HEK293T (cell line): ENCODE measurements at regions not wholly inside any gene's neighbourhood (a gene's known extent, or its start where the extent isn't known, plus 50 kb on each side); places are given as distances from the start of the nearest gene placed in this dataset.
"Not testable (repeated sequence)": the region's sequence is repeated elsewhere in the genome, so short reads cannot be mapped to it uniquely, and the experiment has no call there.

Experiments used
- CTCF ChIA-PET: fragments of 350-600 bp; formaldehyde crosslinking; extraction: SDS; loops from one replicate; lab custom pipeline; 2021; ENCODE audit warnings: antibody characterized with exemption, inconsistent platforms; lab: Yijun Ruan, JAX
- POLR2A ChIA-PET: fragments of 350-600 bp; formaldehyde crosslinking; extraction: SDS; loops from one replicate; lab custom pipeline; 2020; ENCODE audit warnings: antibody characterized with exemption, inconsistent platforms; lab: Yijun Ruan, JAX
- DNase-seq: peaks from one replicate; pipeline ENCODE4 v3.0.0; 2012; ENCODE audit warnings: mixed read lengths; ENCODE audit errors: extremely low spot score
- ARNT ChIP-seq: fragments of 450-650 bp; IDR thresholded peaks from 2 replicates; pipeline ENCODE4 v1.6.1; 2017; ENCODE audit warnings: mild to moderate bottlenecking
- BHLHE40 ChIP-seq: fragments of 450-650 bp; IDR thresholded peaks from 2 replicates; pipeline ENCODE4 v1.6.1; 2016; ENCODE audit warnings: mild to moderate bottlenecking, moderate library complexity, borderline replicate concordance
- CTBP1 ChIP-seq: fragments of 450-650 bp; IDR thresholded peaks from 2 replicates; pipeline ENCODE4 v1.6.1; 2016; ENCODE audit warnings: borderline replicate concordance
- ELF4 ChIP-seq: fragments of 450-650 bp; IDR thresholded peaks from 2 replicates; pipeline ENCODE4 v1.6.1; 2017; ENCODE audit warnings: antibody characterized with exemption
- FOXA1 ChIP-seq: fragments of 450-650 bp; IDR thresholded peaks from 2 replicates; pipeline ENCODE4 v1.6.1; 2016; ENCODE audit warnings: mild to moderate bottlenecking
- FOXK2 ChIP-seq: fragments of 450-650 bp; IDR thresholded peaks from 2 replicates; pipeline ENCODE4 v1.6.1; 2016; ENCODE audit warnings: mild to moderate bottlenecking
- FOXM1 ChIP-seq: fragments of 450-650 bp; IDR thresholded peaks from 2 replicates; pipeline ENCODE4 v1.6.1; 2017; ENCODE audit warnings: mild to moderate bottlenecking, borderline replicate concordance
- HDGF ChIP-seq: fragments of 450-650 bp; IDR thresholded peaks from 2 replicates; pipeline ENCODE4 v1.6.1; 2017; ENCODE audit warnings: antibody characterized with exemption, borderline replicate concordance
- L3MBTL2 ChIP-seq: fragments of 450-650 bp; conservative IDR thresholded peaks from 2 replicates; pipeline ENCODE4 v1.6.1; 2016; ENCODE audit warnings: mild to moderate bottlenecking
- LEF1 ChIP-seq: fragments of 450-650 bp; IDR thresholded peaks from 2 replicates; pipeline ENCODE4 v1.6.1; 2017; ENCODE audit warnings: mild to moderate bottlenecking, borderline replicate concordance
- NFRKB ChIP-seq: fragments of 450-650 bp; IDR thresholded peaks from 2 replicates; pipeline ENCODE4 v1.6.1; 2016; ENCODE audit warnings: mild to moderate bottlenecking, moderate library complexity
- SP1 ChIP-seq: fragments of 450-650 bp; IDR thresholded peaks from 2 replicates; pipeline ENCODE4 v1.6.1; 2017
- SUZ12 ChIP-seq: fragments of 450-650 bp; IDR thresholded peaks from 2 replicates; pipeline ENCODE4 v1.6.1; 2016; ENCODE audit warnings: mild to moderate bottlenecking
- TARDBP ChIP-seq: fragments of 450-650 bp; IDR thresholded peaks from 2 replicates; pipeline ENCODE4 v1.6.1; 2016
- ZNF384 ChIP-seq: fragments of 450-650 bp; IDR thresholded peaks from 2 replicates; pipeline ENCODE4 v1.6.1; 2016
- TF ChIP-seq, protein P1 (sequence below): fragments of 450-650 bp; IDR thresholded peaks from 2 replicates; pipeline ENCODE4 v1.6.1; 2016

DNA sequence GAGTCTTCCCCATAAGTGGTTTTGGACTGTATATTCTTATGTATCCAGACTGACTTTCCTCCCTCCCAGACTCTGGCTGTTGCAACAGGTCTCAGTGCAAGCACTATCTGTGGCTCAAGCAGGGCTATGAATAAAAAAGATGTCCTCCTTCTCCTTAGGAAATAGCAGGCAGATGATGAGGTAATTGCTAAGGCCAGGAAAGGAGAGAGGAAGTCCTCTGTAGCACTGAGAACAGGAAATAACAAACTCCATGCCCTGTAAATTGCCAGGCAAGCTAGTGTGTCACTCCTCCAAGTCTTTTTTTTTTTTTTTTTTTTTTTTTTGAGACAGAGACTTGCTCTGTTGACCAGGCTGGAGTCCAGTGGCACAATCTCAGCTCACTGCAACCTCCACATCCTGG is 900.1 kb downstream of the TYW1 start:
- TF ChIP-seq NFRKB = no peak
- TF ChIP-seq SP1 = no peak
- TF ChIP-seq FOXM1 = no peak
- ChIA-PET POLR2A (no interaction called here), CTCF (no interaction called here)
- DNase-seq = no peak

DNA sequence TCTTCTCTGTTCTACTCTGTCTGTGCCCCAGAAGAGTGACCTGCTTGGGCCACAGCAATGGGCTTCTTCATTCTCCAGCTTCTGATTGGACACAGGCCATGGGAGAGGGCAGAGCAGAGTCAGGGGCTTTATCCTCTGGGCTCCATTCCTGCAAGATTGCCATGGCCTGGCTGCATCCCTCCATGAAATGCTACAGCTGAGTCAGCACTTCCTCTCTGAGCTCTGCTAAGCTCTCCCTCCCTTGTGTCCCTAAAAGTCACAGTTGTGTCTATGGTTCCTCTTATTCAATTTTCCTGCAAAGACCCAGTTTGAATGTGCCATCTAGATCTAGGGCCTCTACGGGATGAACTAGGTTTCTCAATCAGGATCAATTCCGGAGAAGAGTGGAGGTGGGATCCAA is 903.8 kb downstream of the TYW1 start:
- ChIA-PET POLR2A (no interaction called here), CTCF (no interaction called here)
- no peak for DNase-seq
- no peak for TF ChIP-seq BHLHE40
- no peak for TF ChIP-seq TARDBP
- TF ChIP-seq HDGF = no peak
- TF ChIP-seq SUZ12 = no peak
- no peak for TF ChIP-seq FOXA1
- no peak for TF ChIP-seq ELF4
- no peak for TF ChIP-seq ARNT

DNA sequence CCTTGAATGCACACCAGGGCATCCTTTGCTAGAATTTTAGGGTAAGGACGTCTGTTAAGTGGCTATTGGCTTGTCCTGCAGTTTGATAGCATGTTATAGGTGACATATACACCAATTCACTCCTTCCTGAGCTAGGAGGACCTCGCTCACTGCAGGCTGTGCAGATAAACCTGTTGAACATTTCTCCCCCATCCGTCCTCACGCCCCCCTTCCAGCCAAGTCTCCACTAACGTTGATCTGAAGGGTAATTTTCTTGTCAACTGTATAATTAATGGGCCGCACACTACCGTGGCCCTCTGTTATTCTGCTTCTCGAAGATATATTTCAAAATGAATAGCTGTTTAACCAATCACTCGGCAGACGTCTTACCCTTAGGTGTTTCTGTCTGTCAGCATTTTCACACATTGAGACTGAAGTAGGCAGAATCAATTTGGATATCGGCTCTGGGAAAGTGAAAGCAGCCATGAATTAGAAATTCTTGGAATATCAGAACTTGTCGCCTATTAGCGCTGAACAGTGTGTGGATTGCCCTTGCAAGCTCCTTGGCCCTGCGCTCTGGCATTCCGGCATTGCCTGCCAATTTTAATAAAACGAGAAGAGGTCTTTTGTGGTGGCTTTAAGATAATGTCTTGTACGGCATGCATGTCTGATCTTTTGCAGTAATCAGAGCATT is 905.3 kb downstream of the TYW1 start:
- ChIA-PET POLR2A (no interaction called here), CTCF (no interaction called here)
- no peak for DNase-seq
- TF ChIP-seq TARDBP = no peak
- TF ChIP-seq, protein P1, sequence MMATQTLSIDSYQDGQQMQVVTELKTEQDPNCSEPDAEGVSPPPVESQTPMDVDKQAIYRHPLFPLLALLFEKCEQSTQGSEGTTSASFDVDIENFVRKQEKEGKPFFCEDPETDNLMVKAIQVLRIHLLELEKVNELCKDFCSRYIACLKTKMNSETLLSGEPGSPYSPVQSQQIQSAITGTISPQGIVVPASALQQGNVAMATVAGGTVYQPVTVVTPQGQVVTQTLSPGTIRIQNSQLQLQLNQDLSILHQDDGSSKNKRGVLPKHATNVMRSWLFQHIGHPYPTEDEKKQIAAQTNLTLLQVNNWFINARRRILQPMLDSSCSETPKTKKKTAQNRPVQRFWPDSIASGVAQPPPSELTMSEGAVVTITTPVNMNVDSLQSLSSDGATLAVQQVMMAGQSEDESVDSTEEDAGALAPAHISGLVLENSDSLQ = no peak
- TF ChIP-seq CTBP1 = no peak
- TF ChIP-seq FOXK2 = no peak
- no peak for TF ChIP-seq SP1
- no peak for TF ChIP-seq NFRKB
- TF ChIP-seq ARNT = no peak
- TF ChIP-seq SUZ12 = no peak
- no peak for TF ChIP-seq ZNF384
- TF ChIP-seq ELF4 = no peak
- no peak for TF ChIP-seq BHLHE40
- TF ChIP-seq FOXA1 = no peak
- TF ChIP-seq FOXM1 = no peak
- no peak for TF ChIP-seq L3MBTL2

DNA sequence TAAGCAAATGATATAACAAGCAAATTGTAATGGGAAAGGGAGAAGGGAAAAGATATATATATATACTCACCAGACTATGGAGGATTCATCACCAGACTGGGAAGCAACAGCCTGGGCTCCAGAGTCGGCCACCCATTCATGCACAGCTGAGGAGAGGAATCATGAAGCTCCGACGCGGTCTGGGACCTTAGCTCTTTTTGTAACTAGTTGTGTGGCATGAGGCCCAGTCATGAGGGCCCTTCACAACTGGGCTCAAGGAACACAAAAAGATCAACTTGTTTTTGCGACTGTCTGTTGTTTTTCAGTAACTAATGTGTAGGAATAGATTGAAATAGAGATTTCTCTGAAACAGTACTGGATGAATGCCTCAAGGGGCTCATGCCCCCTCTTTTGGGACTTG is 911.2 kb downstream of the TYW1 start:
- ChIA-PET CTCF (no interaction called here), POLR2A (no interaction called here)
- DNase-seq = no peak
- TF ChIP-seq LEF1 (no peak), ARNT (no peak), SUZ12 (no peak), BHLHE40 (no peak), L3MBTL2 (no peak), FOXM1 (no peak), FOXK2 (no peak), FOXA1 (no peak), TARDBP (no peak), CTBP1 (no peak), SP1 (no peak), NFRKB (no peak), ZNF384 (no peak), HDGF (no peak), ELF4 (no peak)
- TF ChIP-seq, protein P1 = no peak

DNA sequence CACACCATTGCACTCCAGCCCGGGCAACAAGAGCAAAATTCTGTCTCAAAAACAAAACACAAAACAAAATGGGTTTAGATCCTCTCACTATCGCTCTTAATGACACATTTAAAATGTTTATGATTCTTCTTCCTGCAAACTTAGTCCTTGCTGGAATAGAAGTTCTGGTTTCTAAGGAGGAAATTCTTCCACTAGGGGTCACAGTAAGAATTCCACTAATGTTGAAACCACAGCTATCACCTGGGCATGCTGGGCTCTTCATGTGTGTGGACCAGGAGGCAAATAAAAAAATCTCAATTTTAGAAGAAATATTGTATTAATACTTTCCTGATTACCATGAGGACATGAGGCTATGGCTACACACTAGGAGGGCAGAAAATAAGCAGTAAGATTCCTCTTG is 915.8 kb downstream of the TYW1 start:
- DNase-seq = no peak
- ChIA-PET CTCF (no interaction called here), POLR2A (no interaction called here)
- no peak for TF ChIP-seq FOXK2
- no peak for TF ChIP-seq SP1
- TF ChIP-seq HDGF = no peak
- no peak for TF ChIP-seq ARNT
- no peak for TF ChIP-seq SUZ12
- no peak for TF ChIP-seq ELF4
- no peak for TF ChIP-seq NFRKB
- no peak for TF ChIP-seq TARDBP
- TF ChIP-seq BHLHE40 = no peak
- TF ChIP-seq FOXM1 = no peak
- no peak for TF ChIP-seq CTBP1
- TF ChIP-seq, protein P1 = no peak
- TF ChIP-seq FOXA1 = no peak
- TF ChIP-seq LEF1 = no peak
- TF ChIP-seq L3MBTL2 = no peak
- TF ChIP-seq ZNF384 = no peak

DNA sequence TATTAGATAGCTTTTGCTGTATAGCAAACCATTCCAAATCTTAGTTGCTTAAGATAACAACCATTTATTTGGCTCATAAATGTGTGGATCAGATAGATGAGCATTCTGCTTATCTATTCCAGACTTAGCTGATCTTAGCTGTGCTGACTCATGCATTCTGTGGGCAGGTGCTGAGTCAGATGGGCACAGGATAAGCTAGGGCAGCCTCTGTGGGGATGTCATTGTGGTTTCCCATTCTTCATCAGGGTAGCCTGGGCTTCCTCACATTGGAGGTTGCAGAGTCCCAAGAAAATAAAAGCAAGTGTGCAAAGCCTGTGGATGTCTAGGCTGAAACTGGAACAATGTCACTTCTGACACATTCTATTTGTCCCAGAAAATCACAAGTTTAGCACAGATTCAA is 917.0 kb downstream of the TYW1 start:
- POLR2A ChIA-PET = no interaction called here
- DNase-seq = no peak
- CTCF ChIA-PET = no interaction called here
- no peak for TF ChIP-seq ELF4

DNA sequence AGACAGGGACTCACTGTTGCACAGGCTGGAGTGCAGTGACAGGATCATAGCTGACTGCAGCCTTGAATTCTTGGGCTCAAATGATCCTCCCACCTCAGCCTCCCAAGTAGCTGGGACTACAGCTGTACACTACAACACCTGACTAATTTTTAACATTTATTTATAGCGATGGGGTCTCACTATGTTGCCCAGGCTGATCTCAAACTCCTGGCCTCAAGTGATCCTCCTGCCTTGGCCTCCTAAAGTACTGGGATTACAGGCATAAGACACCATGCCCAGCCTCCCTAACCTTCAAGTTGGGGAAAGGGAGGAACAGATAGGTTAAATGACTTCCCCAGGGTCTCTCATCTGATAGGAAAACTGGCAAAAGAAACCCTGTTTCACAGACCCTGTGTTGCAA is 919.5 kb downstream of the TYW1 start:
- POLR2A ChIA-PET = not testable (repeated sequence)

More for the DNA sequence above, 919.5 kb downstream of the TYW1 start:
- CTCF ChIA-PET, DNase-seq: not testable (repeated sequence)
